ENCODE measurements at regions not wholly inside any gene's neighbourhood (a gene's known extent, or its start where the extent isn't known, plus 50 kb on each side); places are given as distances from the start of the nearest gene placed in this dataset.
A peak's percentile ranks its signal among the peaks of the same experiment; 100 is the strongest.

DNA sequence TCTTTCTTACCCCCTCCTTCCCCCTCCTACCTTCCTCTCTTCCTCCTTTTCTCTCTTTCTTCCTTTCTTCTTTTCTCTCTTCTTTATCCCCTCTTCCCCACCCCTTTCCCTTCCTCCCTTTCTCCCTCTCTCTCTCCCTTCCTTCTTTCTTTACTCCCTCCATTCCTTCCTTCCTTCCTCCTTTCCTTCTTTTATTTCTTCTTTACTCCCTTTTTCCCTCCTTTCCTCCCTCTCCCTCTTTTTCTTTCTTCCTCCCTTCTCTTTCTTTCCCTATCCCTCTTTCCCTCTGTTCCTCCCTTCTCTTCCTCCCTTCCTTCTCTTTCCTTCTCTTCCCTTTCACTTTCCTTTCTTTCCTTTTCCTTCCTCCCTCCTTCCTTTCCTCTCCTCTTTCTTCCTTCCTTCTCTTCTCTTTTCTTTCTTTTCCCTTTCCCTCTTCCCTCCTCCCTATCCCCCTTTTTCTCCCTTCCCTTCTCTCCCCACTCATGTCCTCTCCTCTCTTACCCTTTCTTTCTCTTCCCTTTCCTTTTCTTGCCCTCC lies 302.3 kb upstream of the TBX3 start:
- Histone ChIP-seq H3K9me1 (ENCODE audit: control insufficient read depth, insufficient read depth, low read length) (no peaks in the 10 kb centered on the region), H3K4me2 (ENCODE audit: insufficient read depth, low read length) (no peak overlapping the region), H3K9ac (ENCODE audit: insufficient read depth in 1 of 2, low read depth in 2 of 2, low read length in 2 of 2) (no peak overlapping the region), H3K27me3 (ENCODE audit: control insufficient read depth in 2 of 2, insufficient read depth in 2 of 2, low read length in 2 of 2) (no peaks in the 10 kb centered on the region), H3K9me3 (replicated peaks; ENCODE audit: control insufficient read depth, insufficient read depth, low read depth, low read length) (no peaks in the 10 kb centered on the region), H3K4me1 (replicated peaks in 1 of 2; ENCODE audit: control insufficient read depth in 2 of 2, insufficient read depth in 2 of 2, low read length in 2 of 2) (no peaks in the 10 kb centered on the region), H2AFZ (ENCODE audit: low read depth, low read length) (no peak overlapping the region), H3K36me3 (ENCODE audit: control insufficient read depth, insufficient read depth, low read length) (no peaks in the 10 kb centered on the region), H4K20me1 (replicated peaks; ENCODE audit: control insufficient read depth, insufficient read depth, low read length) (no peaks in the 10 kb centered on the region), H3K79me2 (ENCODE audit: control insufficient read depth, insufficient read depth, low read length) (no peaks in the 10 kb centered on the region), H3K4me3 (no peak overlapping the region), H3K27ac (ENCODE audit: extremely low read depth, low read depth, low read length) (no peak overlapping the region)
- ATAC-seq (no peak), DNase-seq (ENCODE audit: extremely low read depth in 1 of 4, low spot score in 3 of 4) (no peak), FAIRE-seq (no peak)
- in situ Hi-C loops (cut with MboI), result no loop called here
- TF ChIP-seq CHD7 (IDR thresholded peaks at IDR 0.05; ENCODE audit: low read depth, low read length) (no peak), ZNF146 (CRISPR knock-in tag; IDR thresholded peaks at IDR 0.05; ENCODE audit: unreplicated experiment) (no peak)
- TF ChIP-seq, protein P1, sequence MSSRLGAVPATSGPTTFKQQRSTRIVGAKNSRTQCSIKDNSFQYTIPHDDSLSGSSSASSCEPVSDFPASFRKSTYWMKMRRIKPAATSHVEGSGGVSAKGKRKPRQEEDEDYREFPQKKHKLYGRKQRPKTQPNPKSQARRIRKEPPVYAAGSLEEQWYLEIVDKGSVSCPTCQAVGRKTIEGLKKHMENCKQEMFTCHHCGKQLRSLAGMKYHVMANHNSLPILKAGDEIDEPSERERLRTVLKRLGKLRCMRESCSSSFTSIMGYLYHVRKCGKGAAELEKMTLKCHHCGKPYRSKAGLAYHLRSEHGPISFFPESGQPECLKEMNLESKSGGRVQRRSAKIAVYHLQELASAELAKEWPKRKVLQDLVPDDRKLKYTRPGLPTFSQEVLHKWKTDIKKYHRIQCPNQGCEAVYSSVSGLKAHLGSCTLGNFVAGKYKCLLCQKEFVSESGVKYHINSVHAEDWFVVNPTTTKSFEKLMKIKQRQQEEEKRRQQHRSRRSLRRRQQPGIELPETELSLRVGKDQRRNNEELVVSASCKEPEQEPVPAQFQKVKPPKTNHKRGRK (tag; IDR thresholded peaks at IDR 0.05), result peak; percentile 83
- BruUV-seq (replicated peaks), result no TSS peak
- intact Hi-C loops (cut with micrococcal nuclease), result no loop called here
- ChIA-PET CTCF (ENCODE audit: low intra/inter-chr PET ratio) (no interaction called here), POLR2A (no interaction called here)

All from K562 (cell line).